Vagina (tissue), 2 donors: ENCODE measurements at regions not wholly inside any gene's neighbourhood (a gene's known extent, or its start where the extent isn't known, plus 50 kb on each side); places are given as distances from the start of the nearest gene placed in this dataset.

Experiments used
- DNase-seq, 2 donors: peaks; one replicate each; pipeline ENCODE4 v3.0.0-alpha.2; 2017; ENCODE audit errors: extremely low spot score in 2 of 2
- H3K27ac ChIP-seq: fragments of 200-600 bp; sonication (generic); one replicate; pipeline ENCODE4 v1.5.1; 2019
- H3K27me3 ChIP-seq: fragments of 200-600 bp; sonication (generic); one replicate; pipeline ENCODE4 v1.5.1; 2019
- H3K36me3 ChIP-seq, 2 donors: fragments of 200-600 bp; sonication (generic); one replicate each; pipeline ENCODE4 v1.5.1; 2017 to 2019
- H3K4me1 ChIP-seq: fragments of 200-600 bp; sonication (generic); one replicate; pipeline ENCODE4 v1.5.1; 2019
- H3K4me3 ChIP-seq, 2 donors: fragments of 200-600 bp; sonication (generic); 1 replicate in 1 of 2; 2 replicates in 1 of 2; pipeline ENCODE4 v1.5.1; 2016 to 2019
- H3K9me3 ChIP-seq: fragments of 200-600 bp; sonication (generic); one replicate; pipeline ENCODE4 v1.5.1; 2019
- CTCF ChIP-seq, 3 experiments: fragments of 450-650 bp in 2 of 3; fragments of 200-600 bp in 1 of 3; sonication (generic) in 1 of 3; IDR thresholded peaks; one replicate each; pipeline ENCODE4 v1.5.1; 2017 to 2019; ENCODE audit warnings: antibody characterized with exemption in 3 of 3, mild to moderate bottlenecking in 2 of 3, moderate library complexity in 2 of 3
- POLR2A ChIP-seq, 2 donors: fragments of 450-650 bp; IDR thresholded peaks; one replicate each; pipeline ENCODE4 v1.6.1; 2017; ENCODE audit warnings: antibody characterized with exemption in 2 of 2, mild to moderate bottlenecking in 2 of 2, moderate library complexity in 2 of 2
- POLR2AphosphoS5 ChIP-seq, 2 donors: sonication (generic); formaldehyde crosslinking; IDR thresholded peaks; one replicate each; pipeline ENCODE4 v1.9.0; 2017; ENCODE audit warnings: antibody characterized with exemption in 2 of 2, mild to moderate bottlenecking in 2 of 2, low read depth in 1 of 2; ENCODE audit not compliant: insufficient read depth in 1 of 2
- intact Hi-C: fragments of 100-400 bp; cut with DNase I; formaldehyde crosslinking; loops from one replicate; pipeline ENCODE4 v1.15.1; 2023

GRCh38 chr13:86839221-86839620 lies 832.0 kb upstream of the SLITRK5 start:
- Histone ChIP-seq H3K36me3 (no peaks in the 10 kb centered on the region), H3K27ac (no peak overlapping the region), H3K9me3 (no peaks in the 10 kb centered on the region), H3K27me3 (no peaks in the 10 kb centered on the region), H3K4me1 (no peaks in the 10 kb centered on the region), H3K4me3 (no peak overlapping the region)
- intact Hi-C loops: no loop called here
- no peak for TF ChIP-seq CTCF (IDR thresholded peaks at IDR 0.05)
- no peak for TF ChIP-seq POLR2A (IDR thresholded peaks at IDR 0.05)
- TF ChIP-seq POLR2AphosphoS5 (IDR thresholded peaks at IDR 0.05; ENCODE audit: insufficient read depth in 1 of 2, low read depth in 1 of 2): no peak
- DNase-seq: no peak

DNA sequence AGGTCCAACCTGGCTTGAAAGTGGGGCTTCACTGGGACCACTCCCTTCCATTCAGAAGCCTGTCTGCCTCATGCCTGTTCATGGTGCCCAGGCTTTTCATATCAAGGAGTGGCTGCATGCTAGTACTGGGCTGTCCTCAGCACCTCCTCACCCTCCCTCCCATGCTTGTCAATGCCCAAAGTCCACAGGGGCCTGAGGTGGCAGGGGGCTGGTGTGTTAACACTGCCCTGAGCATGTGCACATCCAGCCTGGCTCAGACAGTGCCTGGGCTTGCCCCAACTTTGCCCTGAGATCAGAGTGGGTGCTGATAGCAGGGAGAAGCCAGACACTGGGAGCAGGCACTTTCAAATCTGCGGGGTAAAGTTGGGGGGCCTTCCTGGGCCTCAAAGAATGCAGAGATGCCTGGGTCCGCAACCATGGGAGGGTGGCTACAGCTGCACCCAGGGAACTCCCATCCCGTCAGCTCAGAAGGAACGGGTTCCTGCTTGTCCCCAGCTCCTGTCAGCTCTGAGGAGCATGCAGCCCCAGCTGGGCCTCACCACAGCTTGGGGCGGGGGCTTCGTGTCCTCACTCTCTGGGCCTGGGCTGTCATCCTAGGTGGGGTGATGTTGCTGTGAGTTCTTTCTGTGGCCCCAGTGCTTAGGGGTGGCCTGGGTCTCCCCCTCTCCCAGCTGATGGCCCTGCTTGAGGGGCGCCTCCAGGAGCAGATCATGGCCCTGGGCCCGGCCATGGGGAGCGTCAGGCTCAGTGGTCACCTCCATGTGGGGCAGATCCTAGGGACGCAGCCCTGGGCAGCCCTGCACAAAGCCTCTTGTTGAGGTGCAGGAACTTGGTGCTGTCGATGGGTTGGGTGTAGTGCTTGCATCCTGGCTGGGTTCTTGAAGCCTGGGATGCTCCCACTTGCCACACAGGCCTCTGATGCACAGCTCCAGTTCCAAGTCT lies 830.6 kb upstream of the SLITRK5 start:
- Histone ChIP-seq H3K27me3 (no peaks in the 10 kb centered on the region), H3K4me1 (no peaks in the 10 kb centered on the region), H3K27ac (no peak overlapping the region), H3K9me3 (no peaks in the 10 kb centered on the region), H3K4me3 (no peak overlapping the region), H3K36me3 (no peaks in the 10 kb centered on the region)
- TF ChIP-seq POLR2AphosphoS5 (IDR thresholded peaks at IDR 0.05; ENCODE audit: insufficient read depth in 1 of 2, low read depth in 1 of 2) (no peak), CTCF (IDR thresholded peaks at IDR 0.05) (no peak), POLR2A (IDR thresholded peaks at IDR 0.05) (no peak)
- intact Hi-C loops: no loop called here
- DNase-seq: no peak

DNA sequence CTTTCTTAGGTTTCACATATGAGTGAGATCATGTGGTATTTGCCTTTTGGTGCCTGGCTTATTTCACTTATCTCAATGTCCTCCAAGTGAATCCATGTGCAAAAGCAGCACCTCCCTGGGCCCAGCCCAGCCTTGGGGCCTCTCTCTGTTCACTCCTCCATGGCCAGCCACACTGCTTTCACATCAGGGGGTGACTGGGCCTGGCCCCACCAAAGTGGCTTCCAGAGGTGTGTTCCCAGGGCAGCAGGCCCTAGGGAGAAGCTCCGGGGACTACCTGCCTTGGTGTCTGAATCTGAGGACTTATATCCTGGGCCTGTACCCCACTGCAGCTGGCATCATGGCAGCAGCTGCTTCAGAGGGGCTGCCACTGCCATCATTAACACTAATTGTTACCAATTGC lies 829.9 kb upstream of the SLITRK5 start:
- Histone ChIP-seq H3K36me3 (no peaks in the 10 kb centered on the region), H3K9me3 (no peaks in the 10 kb centered on the region), H3K27ac (no peak overlapping the region), H3K27me3 (no peaks in the 10 kb centered on the region), H3K4me3 (no peak overlapping the region), H3K4me1 (no peaks in the 10 kb centered on the region)
- intact Hi-C loops: no loop called here
- TF ChIP-seq CTCF (IDR thresholded peaks at IDR 0.05): no peak
- no peak for TF ChIP-seq POLR2AphosphoS5 (IDR thresholded peaks at IDR 0.05; ENCODE audit: insufficient read depth in 1 of 2, low read depth in 1 of 2)
- TF ChIP-seq POLR2A (IDR thresholded peaks at IDR 0.05): no peak
- DNase-seq: no peak

GRCh38 chr13:86846501-86846900 lies 824.7 kb upstream of the SLITRK5 start:
- H3K36me3 ChIP-seq: no peaks in the 10 kb centered on the region
- H3K27me3 ChIP-seq: no peaks in the 10 kb centered on the region
- H3K4me3 ChIP-seq: no peak overlapping the region
- DNase-seq: no peak
- intact Hi-C loops: no loop called here
- no peaks in the 10 kb centered on the region for H3K9me3 ChIP-seq
- no peak overlapping the region for H3K27ac ChIP-seq
- no peaks in the 10 kb centered on the region for H3K4me1 ChIP-seq
- TF ChIP-seq POLR2AphosphoS5 (IDR thresholded peaks at IDR 0.05; ENCODE audit: insufficient read depth in 1 of 2, low read depth in 1 of 2) (no peak), POLR2A (IDR thresholded peaks at IDR 0.05) (no peak), CTCF (IDR thresholded peaks at IDR 0.05) (no peak)

DNA sequence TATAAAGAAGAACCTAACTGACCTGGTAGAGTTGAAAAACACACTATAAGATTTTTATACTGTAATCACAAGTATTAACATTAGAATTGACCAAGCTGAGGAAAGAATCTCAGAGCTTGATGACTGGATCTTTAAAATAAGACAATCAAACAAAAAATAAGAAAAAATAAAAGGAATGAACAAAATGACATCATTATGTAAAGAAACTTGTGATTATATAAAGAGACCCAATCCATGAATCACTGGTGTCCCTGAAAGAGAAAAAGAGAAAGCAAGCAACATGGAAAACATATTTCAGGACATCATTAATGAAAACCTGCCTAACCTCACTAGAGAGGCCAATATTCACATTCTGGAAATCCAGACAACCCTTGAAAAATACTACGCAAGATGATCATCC lies 822.5 kb upstream of the SLITRK5 start:
- Histone ChIP-seq H3K4me3 (no peak overlapping the region), H3K27me3 (no peaks in the 10 kb centered on the region), H3K9me3 (no peaks in the 10 kb centered on the region), H3K4me1 (no peaks in the 10 kb centered on the region), H3K36me3 (no peaks in the 10 kb centered on the region), H3K27ac (no peak overlapping the region)
- intact Hi-C loops: no loop called here
- no peak for DNase-seq
- TF ChIP-seq CTCF (IDR thresholded peaks at IDR 0.05) (no peak), POLR2AphosphoS5 (IDR thresholded peaks at IDR 0.05; ENCODE audit: insufficient read depth in 1 of 2, low read depth in 1 of 2) (no peak), POLR2A (IDR thresholded peaks at IDR 0.05) (no peak)
